ENCODE measurements at regions not wholly inside any gene's neighbourhood (a gene's known extent, or its start where the extent isn't known, plus 50 kb on each side); places are given as distances from the start of the nearest gene placed in this dataset.

GRCh38 chr3:148090156-148090555 is 607.5 kb upstream of the AGTR1 start:
- DNase-seq (ENCODE audit: low read depth in 1 of 2, low spot score in 1 of 2): no peak
- TF ChIP-seq SPI1 (IDR thresholded peaks at IDR 0.05; ENCODE audit: borderline replicate concordance, low read depth): no peak
- Histone ChIP-seq H3K27ac (replicated peaks) (no peak overlapping the region), H3K4me3 (replicated peaks; ENCODE audit: insufficient read depth, low read length) (no peak overlapping the region), H3K27me3 (ENCODE audit: insufficient read depth, poor library complexity, severe bottlenecking) (no peaks in the 10 kb centered on the region)

- no peak for DNase-seq (ENCODE audit: low read depth in 1 of 2, low spot score in 1 of 2)
- Histone ChIP-seq H3K4me3 (replicated peaks; ENCODE audit: insufficient read depth, low read length) (no peak overlapping the region), H3K27ac (replicated peaks) (no peak overlapping the region), H3K27me3 (ENCODE audit: insufficient read depth, poor library complexity, severe bottlenecking) (no peaks in the 10 kb centered on the region)
- TF ChIP-seq REST (IDR thresholded peaks at IDR 0.05; ENCODE audit: insufficient replicate concordance, low read depth) (no peak), SPI1 (IDR thresholded peaks at IDR 0.05; ENCODE audit: borderline replicate concordance, low read depth) (no peak), CTCF (IDR thresholded peaks at IDR 0.05; ENCODE audit: insufficient read depth, low read length) (no peak), POLR2AphosphoS5 (IDR thresholded peaks at IDR 0.05; ENCODE audit: low read depth) (no peak), GABPA (IDR thresholded peaks at IDR 0.05; ENCODE audit: low read depth) (no peak)
Observed at GRCh38 chr3:148092624-148093347, 604.9 kb upstream of the AGTR1 start.

- TF ChIP-seq SPI1 (IDR thresholded peaks at IDR 0.05; ENCODE audit: borderline replicate concordance, low read depth) (no peak), GABPA (IDR thresholded peaks at IDR 0.05; ENCODE audit: low read depth) (no peak), REST (IDR thresholded peaks at IDR 0.05; ENCODE audit: insufficient replicate concordance, low read depth) (no peak), CTCF (IDR thresholded peaks at IDR 0.05; ENCODE audit: insufficient read depth, low read length) (no peak), POLR2AphosphoS5 (IDR thresholded peaks at IDR 0.05; ENCODE audit: low read depth) (no peak)
- no peak overlapping the region for H3K4me3 ChIP-seq (replicated peaks; ENCODE audit: insufficient read depth, low read length)
- H3K27ac ChIP-seq (replicated peaks): no peak overlapping the region
- no peaks in the 10 kb centered on the region for H3K27me3 ChIP-seq (ENCODE audit: insufficient read depth, poor library complexity, severe bottlenecking)
- DNase-seq (ENCODE audit: low read depth in 1 of 2, low spot score in 1 of 2): no peak
Observed at GRCh38 chr3:148093753-148094152, 604.0 kb upstream of the AGTR1 start.

GRCh38 chr3:148095962-148096361 is 601.7 kb upstream of the AGTR1 start:
- Histone ChIP-seq H3K27ac (replicated peaks) (no peak overlapping the region), H3K27me3 (ENCODE audit: insufficient read depth, poor library complexity, severe bottlenecking) (no peaks in the 10 kb centered on the region), H3K4me3 (replicated peaks; ENCODE audit: insufficient read depth, low read length) (no peak overlapping the region)
- TF ChIP-seq POLR2AphosphoS5 (IDR thresholded peaks at IDR 0.05; ENCODE audit: low read depth) (no peak), SPI1 (IDR thresholded peaks at IDR 0.05; ENCODE audit: borderline replicate concordance, low read depth) (no peak), CTCF (IDR thresholded peaks at IDR 0.05; ENCODE audit: insufficient read depth, low read length) (no peak), GABPA (IDR thresholded peaks at IDR 0.05; ENCODE audit: low read depth) (no peak), REST (IDR thresholded peaks at IDR 0.05; ENCODE audit: insufficient replicate concordance, low read depth) (no peak)
- no peak for DNase-seq (ENCODE audit: low read depth in 1 of 2, low spot score in 1 of 2)

All from HL-60 (cell line).